NCI-H1436 treated with DMSO at 0.1 percent for 48 hours (cell line): ENCODE measurements at regions not wholly inside any gene's neighbourhood (a gene's known extent, or its start where the extent isn't known, plus 50 kb on each side); places are given as distances from the start of the nearest gene placed in this dataset.
"Not testable (repeated sequence)": the region's sequence is repeated elsewhere in the genome, so short reads cannot be mapped to it uniquely, and the experiment has no call there.

Experiments used
- DNase-seq: peaks from one replicate; lab custom pipeline; 2025; lab: John Stamatoyannopoulos, UW

DNA sequence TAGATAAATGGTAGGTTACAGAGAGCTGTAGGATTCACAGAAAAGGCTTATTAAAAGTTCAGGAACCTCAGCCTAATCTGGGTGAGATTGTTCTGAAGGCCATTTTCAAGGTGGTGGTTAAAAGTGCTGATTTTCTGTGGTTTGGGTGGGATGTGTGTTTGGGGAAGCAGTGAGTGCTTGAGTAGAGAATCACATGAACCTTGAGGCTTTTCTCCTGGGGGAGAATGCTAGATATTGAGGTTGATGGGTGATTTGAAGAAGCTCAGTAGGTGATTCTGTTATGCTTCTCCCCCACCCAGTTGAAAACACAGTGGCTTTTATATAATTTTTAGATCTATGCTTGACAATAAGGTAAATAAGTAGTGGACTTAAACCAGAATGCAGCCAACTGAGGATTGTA lies 420.9 kb downstream of the PCNX1 start:
- no peak for DNase-seq

DNA sequence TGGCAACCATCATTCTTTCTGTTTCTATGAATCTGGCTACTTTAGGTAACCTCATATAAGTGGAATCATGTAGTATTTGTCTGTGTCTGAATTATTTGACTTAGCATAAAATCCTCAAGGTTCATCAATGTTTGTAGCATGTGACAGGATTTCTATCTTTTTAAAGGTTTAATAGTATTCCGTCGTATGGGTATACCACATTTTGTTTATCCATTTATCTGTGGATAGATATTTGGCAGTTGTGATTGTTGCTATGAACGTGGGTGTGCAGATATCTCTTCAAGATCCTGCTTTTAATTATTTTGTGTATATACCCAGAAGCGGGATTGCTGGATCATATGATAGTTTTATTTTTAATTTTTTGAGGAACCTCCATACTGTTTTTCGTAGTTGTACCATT lies 421.7 kb downstream of the PCNX1 start:
- DNase-seq: no peak

DNA sequence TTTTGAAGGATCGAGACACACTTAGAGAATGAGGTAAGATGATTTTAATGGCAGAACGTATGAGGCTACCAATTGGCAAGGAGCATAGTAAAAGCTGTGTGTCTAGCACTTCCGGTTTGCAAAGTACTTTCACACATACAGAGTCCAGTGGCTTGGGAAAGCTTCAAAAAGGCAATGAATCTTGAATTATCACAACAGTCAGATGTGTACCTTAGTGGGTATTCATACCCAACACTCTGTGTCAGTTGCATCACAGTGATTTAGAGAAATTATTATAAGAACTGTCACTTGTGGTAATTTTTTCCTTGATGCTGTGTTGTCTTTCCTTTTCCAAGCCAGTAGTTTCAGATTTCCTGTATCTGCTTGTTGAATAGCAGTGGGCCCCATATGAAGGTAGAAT lies 424.1 kb downstream of the PCNX1 start:
- no peak for DNase-seq

DNA sequence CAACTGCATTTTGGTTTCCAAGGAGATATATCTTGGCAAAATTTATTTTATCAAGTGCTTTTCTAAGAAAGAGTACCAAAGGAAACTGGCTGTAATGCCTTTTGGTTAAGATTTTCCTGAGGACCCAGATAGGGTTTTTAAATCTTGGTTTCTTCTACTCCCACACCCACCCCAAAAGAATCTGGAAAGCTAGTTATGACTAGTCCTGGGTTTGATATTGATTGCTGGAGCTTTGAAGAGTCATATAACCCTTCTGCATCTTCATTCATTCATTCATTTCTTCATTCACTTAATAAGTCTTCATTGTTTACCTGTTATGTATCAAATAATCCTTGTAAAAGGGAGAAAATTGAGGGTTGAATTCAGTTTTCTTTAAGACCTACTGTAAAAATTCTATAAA lies 425.2 kb downstream of the PCNX1 start:
- DNase-seq: no peak

DNA sequence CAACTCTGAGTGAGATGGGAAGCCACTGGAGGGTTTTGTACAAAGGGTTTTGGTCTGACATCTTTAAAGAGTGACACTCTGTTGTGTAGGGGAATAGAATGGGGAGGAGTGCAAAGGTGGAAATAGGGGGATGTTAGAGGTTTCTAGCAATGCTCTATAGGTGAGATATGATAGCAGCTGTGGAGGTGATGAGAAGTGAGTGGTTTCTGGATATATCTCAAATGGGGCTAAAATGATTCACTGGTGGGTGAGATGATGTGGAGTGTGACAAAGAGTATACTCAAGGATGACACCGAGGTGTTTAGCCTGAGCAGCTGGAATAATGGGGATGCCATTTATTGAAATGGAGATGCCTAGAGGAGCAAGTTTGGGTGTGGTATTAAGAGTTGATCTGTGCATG lies 426.4 kb downstream of the PCNX1 start:
- no peak for DNase-seq

DNA sequence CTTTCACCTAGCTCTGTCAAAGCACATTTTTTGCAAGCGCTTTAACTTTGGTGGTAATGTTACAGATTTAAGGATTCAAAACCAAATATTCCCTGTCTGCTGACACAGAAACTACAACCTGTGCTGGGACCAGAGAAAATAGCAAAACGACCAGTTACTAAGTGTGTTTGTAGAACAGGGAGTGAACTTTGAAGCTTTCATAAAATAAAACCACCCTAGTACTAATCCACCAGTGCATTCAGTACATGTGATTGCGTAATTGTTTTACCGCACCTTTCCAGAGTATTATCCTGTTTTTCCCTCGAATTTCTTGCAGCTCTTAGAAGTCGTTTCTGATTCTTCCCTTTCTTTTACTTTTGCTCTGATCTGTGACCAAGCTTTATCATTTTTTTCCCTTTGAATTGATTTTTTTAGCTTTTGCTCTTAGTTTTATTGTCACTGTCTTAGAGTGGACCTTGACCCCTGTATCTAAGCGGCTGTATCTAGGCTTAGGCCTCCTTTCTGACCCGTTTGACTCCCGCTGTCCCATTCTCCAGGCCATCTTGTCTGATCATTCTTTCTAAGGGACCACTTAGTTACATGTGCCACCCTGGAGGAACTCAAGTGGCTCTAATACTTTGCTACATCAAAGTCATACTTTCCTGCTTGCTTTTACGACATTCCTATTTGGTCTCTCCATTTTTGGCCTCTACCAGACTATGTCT lies 429.4 kb downstream of the PCNX1 start:
- DNase-seq: no peak

DNA sequence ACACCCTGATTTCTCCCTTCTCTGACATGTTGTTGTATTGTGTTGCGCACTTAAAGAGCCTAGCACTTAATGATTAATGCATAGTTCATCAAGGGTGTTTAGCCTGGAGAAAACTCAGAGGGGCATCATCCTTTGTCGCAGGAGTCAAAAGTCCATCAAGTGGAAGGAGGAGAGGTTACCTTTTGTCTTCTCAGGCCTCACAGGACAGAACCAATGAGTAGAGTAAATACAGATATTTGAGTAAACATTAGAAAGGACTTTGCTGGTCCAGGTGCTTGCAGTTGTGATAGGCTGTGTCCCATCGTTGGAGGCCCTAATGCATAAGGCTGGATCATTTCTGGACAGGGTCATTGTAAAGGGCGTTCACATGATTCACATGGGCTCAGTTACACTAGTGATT lies 430.9 kb downstream of the PCNX1 start:
- no peak for DNase-seq

DNA sequence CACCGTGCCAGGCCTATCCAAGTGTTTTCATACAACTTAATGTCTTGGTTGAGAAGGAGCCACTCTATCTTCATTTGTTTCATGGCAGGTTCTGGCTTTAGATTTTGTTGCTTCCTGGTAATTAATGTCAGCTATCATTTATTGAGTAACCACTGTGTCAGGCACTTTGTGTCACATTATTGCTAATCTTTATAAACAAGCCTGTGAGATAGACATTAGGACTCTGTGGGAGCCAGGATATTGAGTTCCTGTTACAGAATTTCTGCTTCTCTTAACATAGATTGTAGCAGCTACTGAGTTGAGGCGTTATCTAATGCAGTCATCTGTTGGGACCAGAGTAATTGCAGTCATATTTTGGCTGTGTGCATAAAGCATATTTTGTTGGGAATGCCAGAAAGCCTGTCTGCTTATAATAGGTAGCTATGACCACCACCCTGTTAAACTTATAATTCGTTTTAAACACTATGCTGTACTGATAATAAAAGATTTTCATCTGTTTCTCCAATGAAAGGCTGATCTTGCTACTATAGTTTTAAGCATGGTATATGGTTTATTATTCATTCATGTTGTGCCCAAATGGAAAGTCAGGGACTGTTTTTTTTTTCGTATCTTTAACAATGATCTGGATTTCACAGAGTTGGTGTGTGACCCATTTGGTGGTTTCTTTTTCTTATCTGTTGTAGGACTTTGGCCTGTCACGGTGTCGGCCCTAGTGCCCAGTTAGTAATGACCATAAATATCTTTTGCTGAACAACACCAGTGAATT lies 432.6 kb downstream of the PCNX1 start:
- no peak for DNase-seq

DNA sequence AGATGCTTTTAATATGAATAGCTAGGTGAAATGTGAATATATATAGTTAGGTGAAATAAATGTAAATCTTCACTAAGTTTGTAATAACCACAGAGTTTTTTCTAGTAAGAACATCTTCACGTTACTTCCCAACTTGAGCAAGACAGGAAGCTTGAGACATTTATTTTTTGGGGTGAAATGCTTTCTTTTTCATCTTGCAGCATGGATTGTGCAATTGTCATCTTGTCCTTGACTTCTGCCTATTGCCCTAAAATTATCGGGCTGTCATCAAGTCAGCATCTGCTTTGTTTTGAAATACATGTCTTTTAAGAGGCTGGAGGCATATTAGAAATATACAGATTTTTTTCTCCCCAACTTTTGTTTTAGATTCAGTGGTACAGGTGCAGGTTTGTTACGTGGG lies 433.9 kb downstream of the PCNX1 start:
- DNase-seq: no peak

DNA sequence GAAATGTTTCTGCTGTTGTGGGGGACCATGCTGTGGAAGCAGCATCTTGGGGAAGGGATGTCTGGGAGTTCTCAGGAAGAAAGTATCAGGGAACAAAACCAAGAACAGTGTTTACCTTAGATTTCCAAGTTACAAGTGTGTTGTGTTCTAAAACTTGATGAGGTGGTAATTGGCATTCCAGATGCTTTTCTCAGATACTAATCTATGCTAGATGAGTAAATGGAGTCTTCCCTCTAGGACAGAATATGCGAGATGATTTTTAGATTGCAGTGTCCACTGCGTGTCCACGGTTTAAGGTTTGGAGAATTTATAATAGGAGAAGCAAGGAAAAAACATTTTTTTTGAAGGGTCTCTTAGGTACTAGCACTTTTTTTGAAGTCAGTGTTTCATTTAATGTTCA lies 436.5 kb downstream of the PCNX1 start:
- no peak for DNase-seq

DNA sequence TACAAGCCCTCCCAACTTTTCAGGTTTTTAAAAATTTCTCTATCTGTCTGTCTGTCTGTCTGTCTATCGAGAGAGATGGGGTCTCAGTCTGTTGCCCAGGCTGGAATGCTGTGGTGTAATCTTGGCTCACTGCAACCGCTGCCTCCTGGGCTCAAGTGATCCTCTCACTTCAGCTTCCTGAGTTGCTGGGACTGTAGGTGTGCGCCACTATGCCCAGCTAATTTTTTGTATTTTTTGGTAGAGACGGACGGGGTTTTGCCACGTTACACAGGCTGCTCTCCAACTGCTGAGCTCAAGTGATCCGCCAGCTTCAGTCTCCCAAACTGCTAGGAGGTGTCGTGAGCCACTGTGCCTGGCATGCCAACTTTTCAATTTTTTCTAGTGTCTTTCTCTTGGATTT lies 437.2 kb downstream of the PCNX1 start:
- DNase-seq: no peak

DNA sequence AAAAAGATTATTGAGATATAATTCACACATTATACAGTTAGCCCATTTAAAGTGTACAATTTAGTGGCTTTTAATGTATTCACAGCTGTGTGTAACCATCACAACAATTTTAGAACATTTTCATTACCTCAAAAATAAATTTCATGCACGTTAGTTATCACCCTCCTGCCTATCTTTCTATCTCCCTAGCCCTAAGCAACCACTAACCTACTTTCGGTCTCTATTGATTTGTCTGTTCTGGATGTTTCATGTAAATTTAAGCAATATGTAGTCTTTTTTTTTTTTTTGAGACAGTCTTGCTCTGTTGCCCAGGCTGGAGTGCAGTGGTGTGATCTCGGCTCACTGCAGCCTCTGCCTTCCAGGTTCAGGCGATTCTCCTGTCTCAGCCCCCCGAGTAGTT lies 439.4 kb downstream of the PCNX1 start:
- DNase-seq: no peak

DNA sequence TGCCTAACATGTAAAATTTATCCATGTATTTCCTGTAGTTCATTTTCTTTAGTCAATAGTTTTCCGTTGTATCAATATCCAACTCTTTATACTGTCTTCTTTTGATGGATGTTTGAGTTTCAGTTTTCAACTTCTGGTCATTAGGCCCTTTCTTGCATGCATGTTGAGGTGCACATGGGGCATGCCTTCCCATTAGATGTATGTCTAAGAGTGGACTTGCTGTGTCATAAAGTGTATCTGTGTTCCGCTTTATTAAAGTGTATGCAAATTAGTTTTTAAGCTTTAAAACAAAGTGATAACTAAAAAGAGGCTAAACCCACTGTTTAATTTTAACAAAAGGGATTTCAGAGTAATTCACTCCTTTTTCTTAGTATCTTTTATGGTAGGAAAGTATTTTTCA lies 441.1 kb downstream of the PCNX1 start:
- no peak for DNase-seq

DNA sequence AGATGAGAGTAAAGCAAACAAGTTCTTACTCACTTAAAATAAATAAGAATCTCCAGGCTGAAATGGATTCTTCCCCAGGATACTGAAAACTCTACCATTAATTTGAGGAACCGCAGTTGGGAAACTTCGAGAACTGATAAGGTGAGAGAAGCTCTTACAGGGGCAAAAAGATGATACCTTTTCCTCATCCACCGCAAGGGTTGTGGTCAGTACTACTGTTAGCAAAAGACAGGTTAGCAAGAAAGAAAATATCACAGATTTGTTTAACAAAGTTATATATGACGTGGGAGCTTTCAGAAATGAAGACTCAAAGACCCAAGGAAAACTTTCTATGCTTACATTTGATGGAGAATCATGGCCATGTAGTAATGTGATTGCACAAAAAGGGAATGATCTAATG lies 441.6 kb downstream of the PCNX1 start:
- no peak for DNase-seq

DNA sequence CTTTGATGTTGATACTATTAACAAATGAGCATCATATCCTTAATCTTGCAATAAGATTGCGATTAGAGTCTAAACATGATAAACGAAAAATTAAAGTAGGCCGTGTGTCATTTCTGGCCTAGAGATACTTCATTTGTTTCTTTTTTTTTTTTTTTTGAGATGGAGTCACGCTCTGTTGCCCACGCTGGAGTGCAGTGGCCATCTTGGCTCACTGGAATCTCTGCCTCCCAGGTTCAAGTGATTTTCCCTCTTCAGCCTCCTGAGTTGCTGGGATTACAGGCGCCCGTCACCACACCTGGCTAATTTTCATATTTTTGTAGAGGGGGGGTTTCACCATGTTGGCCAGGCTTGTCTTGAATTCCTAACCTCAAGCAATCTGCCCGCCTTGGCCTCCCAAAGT lies 446.9 kb downstream of the PCNX1 start:
- DNase-seq: no peak

DNA sequence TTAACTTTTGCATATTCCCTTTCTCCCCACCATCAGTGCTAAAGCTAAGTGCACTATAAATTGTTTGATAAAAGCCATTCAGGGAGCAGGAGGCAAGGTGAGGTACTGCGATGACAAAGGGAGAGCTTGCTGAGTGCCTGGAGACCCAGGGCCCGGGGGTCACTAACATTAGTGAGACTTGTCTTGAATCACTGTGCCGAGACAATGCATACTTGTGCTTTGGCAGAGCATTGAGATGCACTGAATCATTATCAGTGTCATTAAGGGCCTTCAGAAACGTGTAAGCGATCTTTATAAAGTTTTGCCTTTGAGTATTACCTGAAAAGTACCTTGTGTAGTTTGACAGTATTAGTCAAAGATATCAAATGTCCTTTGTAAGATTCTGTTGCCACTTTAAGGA lies 447.5 kb downstream of the PCNX1 start:
- DNase-seq: no peak

DNA sequence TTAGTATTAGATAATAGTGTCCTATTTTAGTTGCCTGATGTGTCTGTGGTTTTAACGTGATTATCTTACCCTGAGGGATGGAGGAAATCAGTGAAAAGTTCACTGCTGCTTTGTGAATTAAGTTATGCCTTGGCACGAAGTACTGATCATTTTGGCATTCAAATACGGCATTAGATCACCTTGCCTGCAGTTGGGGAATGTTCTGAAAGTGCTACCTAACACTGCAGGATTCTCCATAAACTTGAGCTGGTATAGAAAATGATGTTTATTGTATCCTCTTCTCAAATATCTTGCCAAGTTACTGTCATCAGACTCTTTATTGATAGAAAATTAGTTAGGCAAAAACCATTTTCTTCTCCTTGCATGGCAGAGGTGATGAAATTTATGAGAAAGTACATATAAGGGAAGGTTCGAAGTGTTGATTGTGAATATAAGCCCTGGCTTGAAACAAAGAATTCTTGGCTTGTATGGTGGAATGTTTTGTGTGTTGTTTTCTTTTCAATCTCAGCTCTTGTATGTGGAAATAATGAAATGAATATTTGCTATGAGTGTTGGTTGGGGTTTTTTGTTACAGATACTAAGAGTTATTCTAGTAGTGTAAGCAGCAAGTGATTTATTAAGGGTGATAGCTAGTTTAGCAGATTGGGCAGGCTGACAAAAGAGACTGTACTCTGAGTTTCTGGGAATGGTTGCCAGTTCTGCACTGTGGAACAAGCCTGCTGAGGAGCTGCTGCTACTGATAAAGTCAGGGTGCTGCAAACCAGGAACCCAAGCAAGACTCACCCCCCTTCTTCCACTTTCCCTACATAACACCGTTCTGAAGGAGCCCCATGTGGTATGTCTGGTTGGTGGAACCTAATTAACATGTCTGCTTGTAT lies 448.3 kb downstream of the PCNX1 start:
- DNase-seq: no peak

DNA sequence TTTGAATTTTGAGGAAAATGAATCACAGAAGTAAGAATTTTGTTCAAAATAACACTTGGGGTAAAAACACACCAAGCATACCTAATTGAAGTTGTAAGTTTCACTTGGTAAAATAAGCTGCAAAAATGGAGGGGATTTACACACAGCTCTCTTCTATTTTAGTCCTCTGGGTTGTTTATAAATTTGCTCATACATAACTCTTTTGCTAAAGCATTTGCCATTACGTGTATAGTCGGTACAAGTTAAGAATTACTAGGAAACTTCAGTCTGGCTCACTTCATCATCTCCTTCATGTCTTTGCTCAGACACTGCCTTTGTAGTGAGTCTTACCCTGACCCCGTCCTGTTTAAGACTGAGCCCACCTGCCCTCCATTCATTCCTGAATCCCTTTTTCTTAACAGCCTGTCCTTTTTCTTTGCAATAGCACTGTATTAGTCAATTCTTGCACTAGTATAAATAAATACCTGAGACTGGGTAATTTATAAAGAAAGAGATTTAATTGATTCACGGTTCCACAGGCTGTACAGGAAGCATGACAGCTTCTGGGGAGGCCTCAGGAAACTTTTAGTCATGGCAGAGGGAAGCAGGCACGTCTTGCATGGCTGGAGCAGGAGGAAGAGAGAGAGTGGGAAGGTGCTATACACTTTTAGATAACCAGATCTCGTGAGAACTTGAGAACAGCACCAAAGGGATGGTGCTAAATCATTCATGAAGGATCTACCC lies 451.1 kb downstream of the PCNX1 start:
- no peak for DNase-seq

DNA sequence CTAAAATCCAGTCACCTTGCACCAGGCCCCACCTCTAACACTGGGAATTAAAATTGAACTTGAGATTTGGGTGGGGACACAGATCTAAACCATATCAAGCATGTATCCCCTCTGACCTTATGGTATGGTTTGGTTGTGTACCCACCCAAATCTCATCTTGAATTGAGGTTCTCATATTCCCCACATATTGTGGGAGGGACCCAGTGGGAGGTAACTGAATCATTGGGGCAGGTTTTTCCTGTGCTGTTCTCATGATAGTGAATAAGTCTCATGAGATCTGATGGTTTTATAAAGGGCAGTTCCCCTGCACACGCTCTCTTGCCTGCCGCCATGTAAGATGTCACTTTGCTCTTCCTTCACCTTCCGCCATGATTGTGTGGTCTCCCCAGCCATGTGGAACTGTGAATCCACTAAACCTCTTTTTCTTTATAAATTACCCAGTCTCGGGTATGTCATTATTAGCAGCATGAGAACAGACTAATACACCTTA lies 451.7 kb downstream of the PCNX1 start:
- DNase-seq: not testable (repeated sequence)

DNA sequence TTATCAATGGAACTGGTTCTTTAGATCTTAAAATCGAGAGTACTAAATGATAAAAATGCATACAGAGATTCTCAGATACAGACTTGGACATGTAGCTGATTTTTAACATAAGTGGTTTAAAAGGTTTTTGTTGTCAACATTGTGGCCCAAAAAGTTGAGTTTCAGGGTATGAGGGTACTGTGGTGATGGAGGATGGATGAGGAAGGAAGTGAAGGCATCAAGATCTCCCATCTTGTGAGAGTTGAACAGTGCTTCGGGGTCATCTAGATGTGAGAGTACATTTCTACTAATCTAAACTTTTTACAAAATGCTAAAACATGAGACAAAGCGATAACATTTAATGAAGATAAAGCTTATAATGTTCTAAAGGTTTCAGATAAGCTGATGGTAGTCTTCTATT lies 452.6 kb downstream of the PCNX1 start:
- no peak for DNase-seq

DNA sequence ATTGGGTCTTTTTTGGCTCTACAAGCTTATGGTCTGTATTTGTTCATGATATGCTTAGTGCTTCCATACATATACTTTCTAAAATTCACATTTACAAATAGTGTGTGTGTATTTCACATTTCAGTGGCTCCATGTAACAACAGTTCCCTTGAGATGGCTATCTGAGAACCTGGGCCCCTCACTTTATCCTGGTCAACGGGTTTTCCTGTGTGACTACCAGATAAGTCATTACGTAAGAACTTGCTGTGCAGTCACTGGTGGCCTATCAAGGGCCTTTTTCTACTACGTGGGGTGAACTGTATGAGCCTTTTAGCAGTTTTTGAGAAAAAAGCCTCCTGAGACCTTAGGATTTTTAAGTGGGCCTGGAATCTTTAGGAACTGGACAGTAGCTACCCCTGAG lies 454.1 kb downstream of the PCNX1 start:
- no peak for DNase-seq

DNA sequence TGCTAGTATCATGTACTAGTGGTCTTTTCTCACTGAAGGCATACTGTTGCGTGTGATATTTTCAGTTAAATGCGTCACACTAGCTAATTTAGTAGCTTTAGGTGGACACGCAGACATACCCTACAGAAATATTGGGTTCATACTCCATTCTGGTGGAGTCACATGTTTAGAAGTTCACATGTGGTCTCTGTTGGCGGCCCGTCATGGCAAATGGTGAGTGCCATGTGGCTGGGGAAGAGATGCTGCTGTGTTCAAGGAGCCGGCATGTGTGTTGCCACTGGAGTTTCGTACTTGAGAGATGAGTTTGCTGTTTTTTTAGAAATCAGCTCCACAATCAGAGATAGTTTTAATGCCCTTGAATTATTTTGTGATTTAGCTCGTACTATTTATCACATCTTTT lies 454.6 kb downstream of the PCNX1 start:
- DNase-seq: no peak
